ENCODE measurements at regions not wholly inside any gene's neighbourhood (a gene's known extent, or its start where the extent isn't known, plus 50 kb on each side); places are given as distances from the start of the nearest gene placed in this dataset.

GRCh38 chr13:66036636-66037035 is 1193.5 kb downstream of the PCDH9 start:
- DNase-seq: no peak
- Histone ChIP-seq H3K79me2 (ENCODE audit: low read length) (no peaks in the 10 kb centered on the region), H3K4me2 (ENCODE audit: low read depth, low read length) (no peak overlapping the region), H3K9ac (ENCODE audit: low read length) (no peak overlapping the region), H3K27ac (ENCODE audit: low read length) (no peak overlapping the region), H3F3A (ENCODE audit: insufficient read depth, low read length) (no peaks in the 10 kb centered on the region), H3K4me3 (ENCODE audit: low read length) (no peak overlapping the region), H3K9me2 (replicated peaks; ENCODE audit: insufficient read depth, low read length) (no peaks in the 10 kb centered on the region), H3K4me1 (ENCODE audit: low read length) (no peaks in the 10 kb centered on the region), H4K20me1 (ENCODE audit: insufficient read depth, low read length) (no peaks in the 10 kb centered on the region), H2AFZ (ENCODE audit: low read length) (no peak overlapping the region), H3K9me3 (replicated peaks; ENCODE audit: insufficient read depth, low read length) (no peaks in the 10 kb centered on the region), H3K27me3 (replicated peaks; ENCODE audit: insufficient read depth, low read length) (no peaks in the 10 kb centered on the region), H3K36me3 (replicated peaks; ENCODE audit: insufficient read depth, low read length) (no peaks in the 10 kb centered on the region)
- TF ChIP-seq EZH2phosphoT487 (IDR thresholded peaks at IDR 0.05; ENCODE audit: low read length) (no peak), EZH2 (optimal IDR thresholded peaks at IDR 0.05; ENCODE audit: low read depth, low read length) (no peak), CTCF (IDR thresholded peaks at IDR 0.05; ENCODE audit: low read length) (no peak)

- Histone ChIP-seq H3K9ac (ENCODE audit: low read length) (no peak overlapping the region), H4K20me1 (ENCODE audit: insufficient read depth, low read length) (no peaks in the 10 kb centered on the region), H3K36me3 (replicated peaks; ENCODE audit: insufficient read depth, low read length) (no peaks in the 10 kb centered on the region), H3K9me3 (replicated peaks; ENCODE audit: insufficient read depth, low read length) (no peaks in the 10 kb centered on the region), H3K27ac (ENCODE audit: low read length) (no peak overlapping the region), H3K4me2 (ENCODE audit: low read depth, low read length) (no peak overlapping the region), H3F3A (ENCODE audit: insufficient read depth, low read length) (no peaks in the 10 kb centered on the region), H2AFZ (ENCODE audit: low read length) (no peak overlapping the region), H3K9me2 (replicated peaks; ENCODE audit: insufficient read depth, low read length) (no peaks in the 10 kb centered on the region), H3K79me2 (ENCODE audit: low read length) (no peaks in the 10 kb centered on the region), H3K4me3 (ENCODE audit: low read length) (no peak overlapping the region), H3K4me1 (ENCODE audit: low read length) (no peaks in the 10 kb centered on the region), H3K27me3 (replicated peaks; ENCODE audit: insufficient read depth, low read length) (no peaks in the 10 kb centered on the region)
- TF ChIP-seq CTCF (IDR thresholded peaks at IDR 0.05; ENCODE audit: low read length) (no peak), EZH2phosphoT487 (IDR thresholded peaks at IDR 0.05; ENCODE audit: low read length) (no peak), EZH2 (optimal IDR thresholded peaks at IDR 0.05; ENCODE audit: low read depth, low read length) (no peak)
- no peak for DNase-seq
These were observed 1194.0 kb downstream of the PCDH9 start for GRCh38 chr13:66036024-66036614.

- Histone ChIP-seq H3K4me2 (ENCODE audit: low read depth, low read length) (no peak overlapping the region), H4K20me1 (ENCODE audit: insufficient read depth, low read length) (no peaks in the 10 kb centered on the region), H3F3A (ENCODE audit: insufficient read depth, low read length) (no peaks in the 10 kb centered on the region), H3K9me2 (replicated peaks; ENCODE audit: insufficient read depth, low read length) (no peaks in the 10 kb centered on the region), H3K36me3 (replicated peaks; ENCODE audit: insufficient read depth, low read length) (no peaks in the 10 kb centered on the region), H3K9me3 (replicated peaks; ENCODE audit: insufficient read depth, low read length) (no peaks in the 10 kb centered on the region), H3K27ac (ENCODE audit: low read length) (no peak overlapping the region), H3K4me3 (ENCODE audit: low read length) (no peak overlapping the region), H3K79me2 (ENCODE audit: low read length) (no peaks in the 10 kb centered on the region), H3K4me1 (ENCODE audit: low read length) (no peaks in the 10 kb centered on the region), H2AFZ (ENCODE audit: low read length) (no peak overlapping the region), H3K27me3 (replicated peaks; ENCODE audit: insufficient read depth, low read length) (no peaks in the 10 kb centered on the region), H3K9ac (ENCODE audit: low read length) (no peak overlapping the region)
- TF ChIP-seq EZH2phosphoT487 (IDR thresholded peaks at IDR 0.05; ENCODE audit: low read length) (no peak), EZH2 (optimal IDR thresholded peaks at IDR 0.05; ENCODE audit: low read depth, low read length) (no peak), CTCF (IDR thresholded peaks at IDR 0.05; ENCODE audit: low read length) (no peak)
- no peak for DNase-seq
These were observed 1196.2 kb downstream of the PCDH9 start for GRCh38 chr13:66033924-66034323.

All from MM.1S (cell line).